ENCODE measurements at regions not wholly inside any gene's neighbourhood (a gene's known extent, or its start where the extent isn't known, plus 50 kb on each side); places are given as distances from the start of the nearest gene placed in this dataset.
"Not testable (repeated sequence)": the region's sequence is repeated elsewhere in the genome, so short reads cannot be mapped to it uniquely, and the experiment has no call there.

GRCh38 chr1:170789063-170789462 is 125.1 kb downstream of the PRRX1 start:
- no peak for DNase-seq

- no peak for DNase-seq
Measured at GRCh38 chr1:170790175-170790574, 126.2 kb downstream of the PRRX1 start.

- DNase-seq, result no peak
Measured at GRCh38 chr1:170790651-170791071, 126.7 kb downstream of the PRRX1 start.

GRCh38 chr1:170791941-170792340 is 128.0 kb downstream of the PRRX1 start:
- no peak for DNase-seq

- DNase-seq, result no peak
Measured at GRCh38 chr1:170800265-170800664, 135.1 kb upstream of the MROH9 start.

- DNase-seq, result no peak
Measured at GRCh38 chr1:170800812-170801211, 134.5 kb upstream of the MROH9 start.

GRCh38 chr1:170803711-170804110 is 131.6 kb upstream of the MROH9 start:
- no peak for DNase-seq

GRCh38 chr1:170804419-170804818 is 130.9 kb upstream of the MROH9 start:
- no peak for DNase-seq

GRCh38 chr1:170804879-170805278 is 130.5 kb upstream of the MROH9 start:
- no peak for DNase-seq

GRCh38 chr1:170806961-170807360 is 128.4 kb upstream of the MROH9 start:
- DNase-seq, result no peak

- no peak for DNase-seq
Measured at GRCh38 chr1:170807432-170807831, 127.9 kb upstream of the MROH9 start.

GRCh38 chr1:170808216-170808885 is 127.0 kb upstream of the MROH9 start:
- DNase-seq, result no peak

GRCh38 chr1:170811013-170811412 is 124.3 kb upstream of the MROH9 start:
- not testable (repeated sequence) for DNase-seq

GRCh38 chr1:170819781-170820180 is 115.6 kb upstream of the MROH9 start:
- no peak for DNase-seq

GRCh38 chr1:170823120-170823519 is 112.2 kb upstream of the MROH9 start:
- no peak for DNase-seq

GRCh38 chr1:170831276-170831675 is 104.1 kb upstream of the MROH9 start:
- no peak for DNase-seq

- DNase-seq, result no peak
Measured at GRCh38 chr1:170836141-170836540, 99.2 kb upstream of the MROH9 start.

GRCh38 chr1:170840371-170840770 is 95.0 kb upstream of the MROH9 start:
- DNase-seq, result no peak

GRCh38 chr1:170853302-170853701 is 82.0 kb upstream of the MROH9 start:
- DNase-seq, result no peak

GRCh38 chr1:170853867-170854266 is 81.5 kb upstream of the MROH9 start:
- no peak for DNase-seq

- no peak for DNase-seq
Measured at GRCh38 chr1:170854677-170855076, 80.7 kb upstream of the MROH9 start.

- no peak for DNase-seq
Measured at GRCh38 chr1:170856455-170856854, 78.9 kb upstream of the MROH9 start.

- DNase-seq, result no peak
Measured at GRCh38 chr1:170857955-170858354, 77.4 kb upstream of the MROH9 start.

GRCh38 chr1:170863621-170864020 is 71.7 kb upstream of the MROH9 start:
- DNase-seq, result no peak

GRCh38 chr1:170864238-170864637 is 71.1 kb upstream of the MROH9 start:
- DNase-seq, result no peak

Data from NCI-H1092 treated with DMSO at 0.1 percent for 48 hours (cell line).